ENCODE measurements at regions not wholly inside any gene's neighbourhood (a gene's known extent, or its start where the extent isn't known, plus 50 kb on each side); places are given as distances from the start of the nearest gene placed in this dataset.
"Not testable (repeated sequence)": the region's sequence is repeated elsewhere in the genome, so short reads cannot be mapped to it uniquely, and the experiment has no call there.

DNA sequence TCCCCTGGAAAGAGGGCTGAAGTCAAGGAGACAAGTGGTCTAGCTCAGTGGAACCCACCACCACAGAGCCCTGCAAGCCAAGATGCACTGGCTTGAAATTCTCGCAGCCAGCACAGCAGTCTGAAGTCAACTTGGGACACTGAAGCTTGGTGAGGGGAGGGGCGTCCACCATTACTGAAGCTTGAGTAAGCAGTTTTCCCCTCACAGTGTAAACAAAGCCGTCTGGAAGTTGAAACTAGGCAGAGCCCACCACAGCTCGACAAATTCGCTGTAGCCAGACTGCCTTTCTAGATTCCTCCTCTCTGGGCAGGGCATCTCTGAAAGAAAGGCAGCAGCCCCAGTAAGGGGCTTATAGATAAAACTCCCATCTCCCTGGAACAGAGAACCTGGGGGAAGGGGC is 87.3 kb upstream of the KITLG start:
- not testable (repeated sequence) for DNase-seq

DNA sequence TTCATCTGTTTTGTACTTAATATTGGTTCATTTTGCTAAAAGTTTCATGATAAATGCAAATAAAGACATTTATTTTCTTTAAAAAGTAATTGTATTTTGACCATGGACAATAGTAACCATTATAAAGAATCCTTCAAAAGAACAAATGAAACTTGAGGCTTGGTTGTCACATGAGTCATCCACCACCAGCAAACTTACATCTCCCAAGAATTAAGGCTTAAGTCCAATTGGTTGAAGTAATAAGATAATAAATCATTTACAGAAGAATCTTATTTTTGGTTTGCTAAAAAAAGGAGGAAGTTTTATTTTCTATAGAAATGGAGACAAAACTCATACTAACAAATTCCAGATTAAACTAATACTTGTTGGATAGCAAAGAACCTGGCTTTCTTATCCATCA is 84.8 kb upstream of the KITLG start:
- DNase-seq: no peak

DNA sequence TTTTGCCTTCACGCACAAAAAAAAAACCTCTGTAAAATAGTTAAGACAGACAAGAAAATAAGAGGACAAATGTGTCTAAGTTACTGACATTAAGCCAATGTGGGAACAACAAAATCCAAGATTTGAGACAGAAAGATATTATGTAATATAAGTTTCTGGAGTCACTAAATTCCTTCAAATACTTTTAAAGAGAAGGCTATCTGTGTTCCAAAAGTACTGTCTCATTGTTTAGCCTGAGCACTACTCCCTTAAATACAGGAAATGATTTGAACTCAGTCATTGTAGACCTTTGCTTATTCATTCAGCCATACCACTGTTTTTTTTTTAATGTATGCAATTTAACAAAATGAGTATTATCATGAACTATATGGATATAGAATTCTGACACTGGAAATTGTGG is 82.7 kb upstream of the KITLG start:
- DNase-seq: no peak

DNA sequence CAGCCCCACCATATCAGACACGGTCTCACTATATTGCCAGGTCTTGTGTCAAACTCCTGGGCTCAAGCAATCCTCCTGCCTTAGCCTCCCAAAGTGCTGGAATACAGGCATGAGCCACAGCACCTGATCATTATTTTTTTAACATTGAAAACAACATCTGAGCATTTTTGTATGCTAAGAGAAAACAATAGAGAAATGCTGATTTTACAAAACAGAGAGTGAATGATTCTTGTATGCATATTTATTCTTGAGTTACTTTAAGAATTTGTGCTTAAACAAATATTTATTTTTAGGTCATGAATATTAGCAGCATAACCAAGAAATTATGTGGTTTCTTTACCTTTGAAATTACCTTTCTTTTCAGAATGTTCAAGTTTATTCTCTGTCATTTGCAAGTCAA is 81.8 kb upstream of the KITLG start:
- DNase-seq: no peak

DNA sequence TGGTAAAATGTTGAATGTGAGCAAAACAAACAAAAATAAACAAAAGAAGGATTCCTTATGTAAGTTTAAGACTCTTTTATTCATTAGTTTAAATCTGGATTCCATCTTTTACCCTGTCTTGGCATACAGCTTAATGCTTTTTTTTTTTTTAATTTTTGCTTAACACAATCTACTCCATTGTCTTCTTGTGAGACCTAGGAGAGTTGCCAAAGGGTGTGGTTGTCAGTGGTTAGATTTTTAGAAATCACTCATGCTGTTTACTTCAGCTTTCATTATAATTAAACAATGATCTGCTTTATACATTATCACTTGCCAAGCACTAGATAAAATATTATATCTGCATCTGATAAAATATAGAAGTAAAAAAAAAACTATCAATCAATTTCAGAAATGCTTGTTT is 77.7 kb upstream of the KITLG start:
- DNase-seq: no peak

DNA sequence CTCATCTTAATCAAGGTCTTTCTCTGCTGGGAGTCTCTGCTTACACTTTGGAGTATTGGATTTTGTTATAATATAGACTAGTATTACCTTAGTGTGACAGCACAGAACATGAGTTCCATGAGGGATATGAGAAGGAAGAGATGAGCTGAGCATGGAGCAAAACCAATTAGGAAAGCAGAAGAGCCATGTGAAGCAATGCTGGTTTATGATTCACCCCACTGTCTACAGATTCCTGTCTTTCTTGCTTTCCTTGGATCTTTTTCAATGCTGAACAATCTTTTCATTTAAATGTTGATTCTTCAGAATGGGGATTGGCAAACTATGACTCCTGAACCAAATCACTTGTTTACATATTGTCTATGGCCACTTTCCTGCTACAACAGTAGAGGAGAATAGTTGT is 70.4 kb upstream of the KITLG start:
- no peak for DNase-seq

DNA sequence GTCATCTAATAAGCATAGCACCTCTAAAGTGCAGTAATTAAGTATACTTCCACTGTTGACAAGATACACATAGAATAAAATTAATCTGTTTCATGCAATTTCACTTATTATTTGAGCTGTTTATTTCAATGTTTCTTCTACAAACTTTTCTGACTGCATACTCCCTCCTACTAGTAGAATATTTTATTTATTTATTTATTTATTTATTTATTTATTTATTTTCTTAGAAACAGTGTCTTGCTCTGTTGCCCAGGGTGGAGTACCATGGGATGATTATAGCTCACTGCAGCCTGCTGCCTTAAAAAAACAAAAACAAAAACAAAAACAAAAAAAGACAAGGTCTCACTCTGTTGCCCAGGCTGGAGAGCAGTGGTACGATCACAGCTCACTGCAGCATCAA is 68.4 kb upstream of the KITLG start:
- DNase-seq: no peak

DNA sequence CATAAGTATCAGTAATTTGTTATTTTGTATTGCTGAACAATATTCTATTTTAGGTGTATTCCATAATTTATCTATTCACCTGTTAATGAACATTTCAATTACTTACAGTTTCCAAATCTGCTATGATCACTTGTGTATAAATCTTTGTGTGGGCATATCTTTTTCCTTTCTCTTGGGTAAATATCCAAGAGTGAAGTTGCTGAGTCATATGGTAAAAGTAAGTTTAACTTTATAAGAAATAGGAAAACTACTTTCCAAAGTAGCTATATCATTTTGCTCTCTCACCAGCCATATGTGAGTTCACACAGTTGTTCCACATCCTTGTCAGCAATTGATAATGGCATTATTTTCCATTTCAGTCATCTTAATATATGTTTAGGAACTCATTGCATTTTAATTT is 66.6 kb upstream of the KITLG start:
- no peak for DNase-seq

DNA sequence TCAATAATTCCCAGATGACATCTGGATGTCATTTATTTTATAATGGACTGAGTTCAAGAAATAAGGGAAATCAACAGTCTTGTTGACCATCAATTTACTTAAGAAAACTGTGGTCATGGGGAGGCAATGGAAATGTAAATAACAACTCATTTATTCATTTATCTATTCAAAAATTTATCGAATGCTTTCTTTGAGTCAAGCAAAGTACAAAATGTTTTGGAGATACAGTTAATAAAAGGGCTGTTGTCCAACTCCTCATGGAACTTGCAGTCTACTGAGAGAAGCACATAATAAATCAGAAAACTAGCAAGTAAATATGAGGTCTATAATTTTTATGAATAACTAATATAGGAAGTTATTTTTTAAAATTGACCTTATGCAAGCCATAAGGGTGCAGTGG is 65.5 kb upstream of the KITLG start:
- DNase-seq: no peak

DNA sequence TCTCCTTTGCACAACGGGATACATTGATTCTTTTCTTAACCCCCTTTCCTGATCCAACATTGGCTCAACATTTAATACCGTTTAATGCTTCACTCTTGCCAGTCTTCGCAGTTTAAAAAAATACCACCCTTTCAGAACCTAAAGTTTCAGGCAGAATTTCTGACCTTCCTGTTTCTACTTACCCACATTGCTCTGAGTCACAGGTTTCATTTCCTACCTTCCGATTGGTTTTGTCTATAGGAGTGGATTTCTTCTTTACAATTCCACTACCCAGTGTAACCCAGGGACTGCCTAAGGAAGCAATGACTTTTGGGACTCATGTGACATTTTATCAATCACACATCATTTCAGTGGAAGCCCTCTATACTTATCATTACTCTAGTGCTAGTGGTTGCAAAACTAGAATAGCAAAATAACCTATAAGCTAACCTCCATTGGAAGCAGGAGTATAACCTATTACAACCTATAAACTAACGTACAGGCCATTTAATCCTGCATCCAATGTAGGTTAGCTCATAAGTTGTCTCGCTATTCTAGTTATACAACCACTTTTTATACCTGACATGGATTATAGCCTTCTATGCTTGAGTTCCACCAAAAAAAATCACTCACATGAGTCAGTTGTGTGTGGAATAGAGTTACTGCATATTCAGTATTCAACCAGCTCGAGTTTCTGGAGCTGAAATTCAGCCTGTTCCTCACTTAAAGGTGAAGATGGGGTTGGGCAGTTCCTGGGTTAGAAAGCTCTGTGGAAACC is 64.9 kb upstream of the KITLG start:
- no peak for DNase-seq

DNA sequence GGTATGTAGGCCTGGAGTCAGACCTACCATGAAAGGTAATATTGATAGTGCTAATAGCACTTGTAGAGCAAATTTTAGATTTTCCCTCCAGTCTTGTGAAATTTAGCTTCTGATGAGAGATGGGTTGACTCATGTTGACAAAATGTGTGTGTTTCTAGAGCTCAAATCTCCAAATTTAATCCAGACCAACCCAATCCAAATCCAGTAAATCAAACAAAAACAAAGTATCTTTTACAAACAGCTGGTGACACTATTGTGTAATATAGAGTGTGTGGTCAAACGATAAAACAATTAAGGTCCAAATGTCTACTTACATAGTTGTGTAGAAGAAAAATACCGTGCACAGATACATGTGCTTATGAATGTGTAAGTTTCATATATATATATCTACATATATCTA is 63.4 kb upstream of the KITLG start:
- no peak for DNase-seq

DNA sequence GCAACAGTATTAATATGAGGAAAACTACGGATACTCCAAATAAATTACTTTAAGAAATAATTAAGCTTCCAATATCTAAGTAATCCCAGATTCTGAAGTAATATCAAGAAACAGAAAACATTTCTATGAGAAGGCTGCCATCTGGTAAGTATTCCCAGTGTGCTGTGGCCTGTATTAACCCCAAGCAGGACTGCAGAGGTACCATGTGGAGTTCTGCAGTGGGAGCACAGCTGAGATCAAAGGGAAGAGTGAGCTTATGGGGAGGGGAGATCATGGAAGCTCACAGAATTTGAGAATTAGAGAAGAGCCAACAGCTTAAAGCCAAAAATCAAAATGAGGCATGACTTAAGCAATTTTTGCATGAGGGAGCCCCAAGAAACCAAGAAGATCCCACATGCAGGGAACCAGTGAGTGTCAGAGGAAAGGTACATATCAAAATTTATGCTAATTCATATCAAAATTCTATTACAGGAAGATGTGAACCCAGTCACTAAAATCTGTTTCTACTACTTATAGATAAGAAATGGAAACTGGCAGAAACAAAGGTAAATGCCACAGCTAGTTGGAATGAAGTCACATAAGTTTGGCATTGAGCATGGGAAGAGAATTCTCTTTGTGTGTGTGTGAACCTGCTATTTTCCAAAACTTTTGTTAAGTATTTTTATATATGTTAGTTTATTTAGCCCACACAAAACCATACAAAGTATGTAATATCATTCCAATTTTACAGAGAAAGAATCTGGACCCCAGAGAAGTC is 62.6 kb upstream of the KITLG start:
- DNase-seq: no peak

DNA sequence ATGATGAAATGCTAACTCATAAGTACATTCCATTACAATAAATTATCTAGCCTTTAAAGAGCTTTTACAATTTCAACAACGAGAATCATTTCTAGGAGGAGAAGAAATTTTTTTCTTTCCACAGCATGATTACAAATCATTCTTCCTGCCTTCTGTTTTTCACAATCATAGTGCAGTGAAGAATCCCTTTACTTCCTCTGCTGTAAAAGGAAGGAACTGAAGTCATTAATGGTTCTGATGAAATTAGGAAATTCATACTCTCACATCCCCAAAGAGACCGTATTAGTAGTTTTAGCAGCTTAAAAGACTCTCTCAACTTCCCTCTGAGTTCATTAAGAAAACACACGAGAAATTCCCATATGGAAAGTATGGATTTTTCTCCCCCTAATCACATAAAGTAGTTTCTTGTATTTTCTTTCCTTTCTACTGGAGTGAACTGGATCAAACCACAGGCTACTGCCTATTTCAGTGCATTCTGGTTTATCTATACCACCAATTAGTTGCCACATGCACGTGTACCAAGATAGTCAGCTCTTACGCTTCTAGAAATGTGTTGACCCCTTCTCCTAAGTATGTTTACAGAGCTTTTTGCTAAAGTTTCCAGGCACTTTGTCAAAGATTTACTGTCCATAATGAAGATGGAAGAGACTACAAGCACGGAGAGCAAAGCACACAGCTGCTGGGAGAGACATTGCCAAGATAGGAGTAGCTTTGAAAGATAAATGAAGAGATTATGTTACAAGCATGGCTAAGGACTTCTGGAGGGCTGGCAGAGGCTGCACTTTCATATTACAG is 58.9 kb upstream of the KITLG start:
- DNase-seq: no peak

DNA sequence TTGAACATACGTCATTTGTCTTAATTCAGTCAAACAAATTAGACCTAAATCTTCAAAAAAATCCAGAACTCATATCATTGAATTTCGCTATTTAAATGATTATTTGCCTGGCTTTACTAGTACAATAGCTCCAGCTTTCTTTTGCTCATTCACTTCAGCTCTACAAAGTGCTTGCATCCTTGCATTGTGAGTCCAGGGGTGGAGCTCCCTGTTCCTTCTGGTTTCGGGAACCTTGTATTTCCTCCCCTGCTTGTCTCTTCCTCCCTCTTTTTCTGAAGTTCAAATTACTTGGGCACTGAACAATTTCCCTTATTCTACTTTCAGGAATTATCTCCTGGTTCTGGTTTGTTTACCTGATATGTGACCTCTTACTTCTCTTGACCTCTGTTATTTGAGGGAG is 58.1 kb upstream of the KITLG start:
- no peak for DNase-seq

DNA sequence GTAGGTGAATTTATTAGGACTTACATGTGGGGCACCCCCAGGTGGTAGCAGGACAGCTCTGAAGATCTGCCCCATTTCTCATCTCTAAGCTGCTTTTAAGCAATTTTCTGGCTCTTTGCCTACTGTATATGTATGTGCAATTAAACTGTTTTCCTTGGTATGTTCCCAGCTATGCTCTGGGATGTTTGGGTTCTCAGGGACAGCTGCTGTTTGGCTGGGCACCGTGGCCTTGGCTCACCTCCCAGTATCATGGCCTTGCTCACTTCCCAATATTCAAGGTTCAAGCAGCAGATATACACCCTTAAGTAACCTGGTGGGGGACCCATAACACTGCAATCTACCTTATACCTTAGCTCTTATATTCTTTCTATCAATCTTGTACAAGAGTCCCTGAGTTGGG is 53.7 kb upstream of the KITLG start:
- no peak for DNase-seq

DNA sequence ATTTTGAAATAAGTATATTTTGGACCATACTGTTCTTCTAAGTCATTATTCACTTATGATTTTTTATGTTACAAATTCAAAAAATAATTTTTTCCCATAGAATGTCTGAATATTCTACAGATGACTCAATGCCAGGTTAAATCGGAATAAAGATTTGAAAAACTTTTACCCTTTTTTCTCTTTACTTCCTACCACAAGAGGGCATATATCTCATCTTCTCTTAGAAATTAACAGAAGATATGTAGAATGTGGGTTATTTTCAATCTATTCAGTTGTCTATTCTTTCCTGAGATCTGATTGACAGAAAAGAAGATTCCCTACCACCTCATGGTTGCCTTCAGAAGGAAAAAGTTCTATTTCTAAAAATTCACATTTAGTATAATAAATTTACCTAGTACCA is 53.0 kb upstream of the KITLG start:
- DNase-seq: no peak

DNA sequence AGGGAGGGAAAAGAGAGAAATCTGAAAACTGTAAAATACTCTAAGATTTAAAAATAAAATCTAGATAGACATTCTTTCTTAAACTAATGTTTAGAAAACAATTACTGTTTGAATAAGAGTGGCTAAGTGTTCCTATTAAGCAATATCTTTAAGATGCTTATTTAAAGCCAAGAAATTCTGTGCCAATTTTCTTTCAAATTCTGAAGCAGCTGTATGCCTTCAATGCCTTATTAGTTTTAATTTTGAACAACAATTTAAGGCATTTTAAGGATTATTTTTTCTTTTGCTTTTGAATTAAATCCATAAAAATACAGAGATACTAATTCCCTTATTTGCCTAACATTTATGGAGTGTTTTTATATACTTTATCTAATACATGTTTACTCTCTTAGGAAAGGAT is 50.3 kb upstream of the KITLG start:
- DNase-seq: no peak

Data from CD4-positive, alpha-beta T cell treated with Interleukin-15 for 1 hour (primary cell).